GM12892 (cell line): ENCODE measurements at regions not wholly inside any gene's neighbourhood (a gene's known extent, or its start where the extent isn't known, plus 50 kb on each side); places are given as distances from the start of the nearest gene placed in this dataset.

Source experiments
- DNase-seq: peaks from one replicate; pipeline ENCODE4 v3.0.0; 2011; ENCODE audit not compliant: insufficient read length
- FAIRE-seq: peaks from 2 replicates; lab custom pipeline; 2011; peaks lifted over from hg19 to GRCh38; lab: Jason Lieb, UNC
- POLR2A ChIP-seq: IDR thresholded peaks from 2 replicates; pipeline ENCODE4 v1.6.1; 2011; ENCODE audit warnings: low read depth, low read length, control low read depth
- POLR2AphosphoS5 ChIP-seq: IDR thresholded peaks from 2 replicates; pipeline ENCODE4 v1.6.1; 2011; ENCODE audit warnings: low read depth, low read length, control low read depth
- TAF1 ChIP-seq: IDR thresholded peaks from 2 replicates; pipeline ENCODE4 v1.6.1; 2011; ENCODE audit warnings: low read depth, mild to moderate bottlenecking, control low read depth, low read length, borderline replicate concordance

DNA sequence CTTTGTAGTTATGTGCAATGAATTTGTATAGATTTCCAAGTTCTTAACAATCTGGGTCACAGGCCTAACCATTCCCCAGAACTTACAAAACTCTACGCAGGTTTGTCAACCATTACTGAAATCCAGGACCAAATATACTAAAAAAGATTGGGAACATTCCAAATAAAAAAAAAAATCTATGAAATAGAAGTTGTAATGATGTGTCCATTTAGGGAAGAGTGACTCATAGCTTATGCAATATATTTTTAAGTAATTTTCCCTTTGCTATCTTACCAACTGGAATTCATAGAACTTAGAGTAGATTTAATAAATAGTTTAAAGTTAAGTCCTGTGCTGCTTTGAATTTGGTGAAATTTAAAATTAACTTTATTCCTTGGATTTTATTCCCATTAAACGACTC, 393.2 kb downstream of the PMP22 start:
- no peak for FAIRE-seq
- DNase-seq = no peak
- TF ChIP-seq TAF1 (no peak), POLR2AphosphoS5 (no peak), POLR2A (no peak)

DNA sequence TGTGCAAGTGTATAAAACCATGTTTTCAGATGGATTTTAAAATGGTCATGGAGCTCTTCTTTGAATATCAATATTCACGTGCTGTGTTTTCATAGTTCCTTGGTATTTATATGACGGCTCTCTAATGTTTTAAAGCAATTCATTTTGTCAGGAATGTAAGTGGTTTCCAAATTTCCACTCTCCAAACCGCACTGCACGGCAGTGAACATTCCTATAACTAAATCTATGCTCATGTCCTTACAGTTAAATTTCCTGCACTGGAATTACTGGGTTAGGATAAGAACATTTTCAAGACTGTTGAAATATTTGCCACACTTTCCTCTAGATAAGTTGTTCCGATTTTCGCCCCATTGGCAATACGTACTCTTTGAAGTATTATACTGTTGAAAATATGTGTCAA, 398.9 kb downstream of the PMP22 start:
- TF ChIP-seq POLR2A (no peak), POLR2AphosphoS5 (no peak), TAF1 (no peak)
- FAIRE-seq (no peak), DNase-seq (no peak)

DNA sequence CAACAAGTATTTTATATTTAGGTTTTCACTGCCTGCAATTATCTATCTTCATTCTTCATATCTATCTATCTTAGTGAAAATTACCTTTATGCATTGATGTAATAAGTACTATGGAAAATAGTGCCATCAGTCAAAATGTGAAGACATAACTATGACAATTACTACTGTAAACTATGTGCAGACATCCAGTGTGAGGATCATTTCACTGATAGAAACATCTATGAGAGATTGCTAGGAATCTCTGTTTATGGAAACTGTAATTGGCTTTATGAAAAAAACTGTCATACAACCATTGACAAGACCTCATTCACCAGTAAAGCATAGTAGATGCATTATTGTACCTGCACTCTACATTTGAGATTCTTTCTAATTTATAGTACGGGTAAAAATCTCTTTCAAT, 401.0 kb downstream of the PMP22 start:
- DNase-seq (no peak), FAIRE-seq (no peak)
- no peak for TF ChIP-seq TAF1
- no peak for TF ChIP-seq POLR2AphosphoS5
- TF ChIP-seq POLR2A = no peak

DNA sequence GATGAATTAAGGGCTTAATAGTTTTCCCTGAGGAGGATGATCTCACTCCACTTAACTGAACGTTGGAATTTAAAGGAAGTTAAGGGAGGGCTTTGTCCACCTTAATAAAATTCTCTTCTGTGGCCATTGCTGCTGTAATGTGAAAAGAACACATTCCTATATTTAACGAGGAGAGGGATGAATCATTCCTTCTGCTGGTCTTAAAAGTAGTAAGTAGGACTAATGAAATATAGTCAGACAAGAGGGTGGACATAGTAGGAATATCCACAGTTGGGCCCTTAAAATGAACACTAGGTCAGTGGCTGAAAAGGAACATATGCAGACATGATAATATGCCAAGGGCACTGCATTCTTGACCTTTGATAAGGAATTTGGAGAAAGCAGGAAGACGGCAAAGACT, 405.6 kb downstream of the PMP22 start:
- no peak for DNase-seq
- TF ChIP-seq POLR2AphosphoS5 = no peak
- FAIRE-seq = no peak

DNA sequence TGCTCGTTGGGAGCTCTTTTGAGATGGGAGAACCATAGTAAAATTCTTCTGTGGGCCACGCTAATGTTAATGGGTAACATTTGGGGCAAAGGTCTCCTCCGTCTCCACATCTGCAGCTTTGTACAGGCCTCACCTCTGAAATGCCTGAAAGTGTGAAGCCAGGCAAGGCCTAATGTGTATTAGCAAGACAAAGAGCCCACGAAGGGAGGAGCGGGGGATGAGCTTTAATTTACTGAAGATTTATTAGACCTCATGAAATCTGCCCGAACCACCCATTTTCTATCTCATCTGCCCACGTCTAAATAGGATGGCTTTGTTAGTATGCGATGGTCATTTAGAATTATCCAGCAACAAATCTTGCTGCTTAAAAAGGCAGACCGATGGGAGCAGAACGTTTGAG, 408.9 kb downstream of the PMP22 start:
- no peak for FAIRE-seq
- TF ChIP-seq TAF1 = no peak
- TF ChIP-seq POLR2AphosphoS5 = no peak
- TF ChIP-seq POLR2A = no peak
- DNase-seq = no peak

DNA sequence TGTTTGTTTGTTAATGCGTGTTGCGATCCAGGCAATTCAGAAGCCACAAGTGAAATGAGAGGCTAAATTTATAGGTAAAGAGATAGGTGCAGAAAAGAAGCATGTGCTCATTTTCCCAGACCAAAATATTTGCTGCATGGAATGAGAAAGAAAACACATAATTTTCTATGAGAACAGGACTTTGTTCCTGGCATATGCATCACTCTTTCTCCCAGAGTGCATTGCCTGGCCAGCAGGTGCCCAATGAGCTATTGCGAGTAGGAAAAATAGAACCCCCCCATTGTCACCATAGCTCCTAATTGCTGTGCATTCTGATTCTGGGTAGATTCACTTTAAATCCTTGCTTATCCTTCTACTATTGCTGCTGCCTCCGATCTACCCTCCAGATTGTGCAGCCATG, 410.4 kb downstream of the PMP22 start:
- no peak for FAIRE-seq
- DNase-seq = no peak
- no peak for TF ChIP-seq POLR2A
- no peak for TF ChIP-seq POLR2AphosphoS5
- no peak for TF ChIP-seq TAF1

DNA sequence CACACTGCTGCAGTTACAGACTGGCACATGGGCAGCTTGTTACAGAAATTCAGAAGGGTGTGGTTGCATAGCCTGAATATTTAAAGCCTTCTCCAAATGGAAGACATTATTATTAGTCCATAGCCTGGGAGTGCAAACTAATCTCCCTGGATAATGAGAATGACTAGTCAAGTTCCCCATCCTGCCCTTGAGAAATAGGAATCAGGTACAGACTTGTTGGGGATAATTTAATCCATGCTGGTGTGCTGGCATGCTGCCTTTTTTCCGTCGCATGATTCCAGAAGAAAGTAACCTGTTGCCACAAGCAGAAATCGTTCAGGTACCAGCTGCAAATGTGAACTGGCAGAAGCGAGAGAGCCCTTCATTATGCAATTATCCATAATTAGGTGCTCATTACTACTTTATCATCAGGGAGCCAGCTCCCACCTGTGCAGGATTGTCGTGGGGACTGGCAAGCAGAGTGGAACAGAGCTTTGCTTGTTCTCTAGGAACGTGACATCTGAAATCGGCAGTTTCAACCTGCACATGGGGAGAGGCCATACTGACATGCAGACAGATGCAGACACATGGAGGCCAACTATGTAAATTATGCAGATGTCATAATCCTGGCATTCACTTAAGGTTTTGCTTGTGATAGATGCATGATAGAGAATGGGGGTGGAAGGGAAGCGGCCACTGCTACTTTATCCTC, 419.4 kb downstream of the PMP22 start:
- no peak for FAIRE-seq
- no peak for DNase-seq
- TF ChIP-seq TAF1 = no peak
- TF ChIP-seq POLR2AphosphoS5 = no peak
- TF ChIP-seq POLR2A = no peak

DNA sequence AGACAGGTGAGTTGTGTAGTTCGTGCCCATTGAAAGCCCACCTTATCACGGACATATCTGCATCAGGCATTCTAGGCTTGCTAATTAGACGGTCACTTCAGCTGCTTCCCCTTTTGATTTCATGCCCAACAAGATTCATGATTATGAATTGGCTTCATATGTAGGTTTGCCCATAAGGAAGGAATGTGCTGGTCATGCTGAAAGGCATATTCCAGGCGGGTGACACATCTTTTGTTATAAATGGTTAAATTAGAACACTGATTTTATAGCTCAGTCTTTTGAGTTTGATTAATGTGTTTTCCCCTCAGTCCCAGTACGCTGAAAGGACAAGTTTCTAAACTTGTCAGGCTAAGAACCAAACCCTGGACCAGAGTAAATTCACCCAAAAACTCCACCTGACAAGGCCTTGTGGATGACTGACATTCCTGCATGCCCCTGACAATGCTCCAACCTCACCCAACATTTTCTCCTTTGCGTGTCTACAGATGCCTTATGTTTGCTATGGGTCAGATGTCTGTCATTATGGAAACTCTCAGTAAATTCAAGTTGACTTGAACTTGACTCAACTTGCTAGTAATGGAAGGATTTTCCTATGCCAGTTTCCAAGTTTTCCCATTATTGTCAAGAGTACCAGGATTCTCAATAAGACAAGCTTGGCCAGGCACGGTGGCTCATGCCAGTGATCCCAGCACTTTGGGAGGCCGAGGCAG, 421.9 kb downstream of the PMP22 start:
- DNase-seq (no peak), FAIRE-seq (no peak)
- TF ChIP-seq POLR2AphosphoS5 (no peak), TAF1 (no peak), POLR2A (no peak)

DNA sequence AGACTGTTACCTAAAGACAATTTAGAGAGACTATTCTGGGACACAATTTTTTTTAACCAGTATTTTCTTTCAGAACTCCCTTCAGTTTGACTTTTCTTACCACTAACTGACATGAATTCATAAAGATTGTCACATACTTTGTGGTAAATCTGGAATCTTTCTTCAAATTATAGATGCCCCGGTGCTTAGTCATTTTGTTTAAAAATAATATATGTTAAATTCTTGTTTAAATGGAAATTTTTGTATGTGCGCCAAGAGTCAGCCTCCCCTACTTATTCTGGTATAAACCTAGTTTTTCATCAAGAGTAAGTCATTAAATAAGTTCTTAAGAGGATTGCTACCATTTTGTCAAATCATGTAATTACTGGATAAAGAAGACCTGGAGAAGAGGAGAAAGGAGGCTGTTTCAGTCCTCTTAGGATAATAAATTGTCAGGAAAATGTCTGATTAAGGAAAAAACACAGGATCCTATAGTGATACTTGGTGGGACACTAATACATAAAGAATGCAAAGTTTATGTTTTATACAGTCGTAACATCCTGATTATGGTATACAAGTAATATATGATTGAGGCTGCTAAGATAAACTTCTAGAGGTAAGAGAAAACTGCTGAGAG, 424.4 kb downstream of the PMP22 start:
- no peak for DNase-seq
- FAIRE-seq = no peak
- no peak for TF ChIP-seq POLR2AphosphoS5
- TF ChIP-seq TAF1 = no peak
- TF ChIP-seq POLR2A = no peak

DNA sequence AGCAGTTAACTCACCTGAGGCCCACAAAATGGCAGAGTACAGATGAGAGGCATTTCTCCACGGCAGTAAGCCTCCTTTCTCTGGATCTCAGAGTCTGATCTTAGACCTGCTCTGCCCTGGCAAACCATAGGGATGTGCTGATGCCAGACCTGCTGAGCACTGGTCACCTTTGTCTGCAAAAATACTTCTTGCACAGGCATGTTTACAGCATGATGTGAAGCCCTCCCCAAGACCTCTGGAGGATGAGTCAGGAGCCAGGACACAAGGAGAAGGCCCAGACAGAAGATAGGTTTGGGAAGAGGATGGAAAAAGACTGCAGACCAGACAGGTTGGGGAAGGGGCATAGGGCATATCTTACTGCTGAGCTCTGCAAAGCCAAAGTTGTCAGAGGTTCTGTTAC, 426.6 kb downstream of the PMP22 start:
- DNase-seq = no peak
- TF ChIP-seq TAF1 (no peak), POLR2A (no peak), POLR2AphosphoS5 (no peak)
- FAIRE-seq = no peak

DNA sequence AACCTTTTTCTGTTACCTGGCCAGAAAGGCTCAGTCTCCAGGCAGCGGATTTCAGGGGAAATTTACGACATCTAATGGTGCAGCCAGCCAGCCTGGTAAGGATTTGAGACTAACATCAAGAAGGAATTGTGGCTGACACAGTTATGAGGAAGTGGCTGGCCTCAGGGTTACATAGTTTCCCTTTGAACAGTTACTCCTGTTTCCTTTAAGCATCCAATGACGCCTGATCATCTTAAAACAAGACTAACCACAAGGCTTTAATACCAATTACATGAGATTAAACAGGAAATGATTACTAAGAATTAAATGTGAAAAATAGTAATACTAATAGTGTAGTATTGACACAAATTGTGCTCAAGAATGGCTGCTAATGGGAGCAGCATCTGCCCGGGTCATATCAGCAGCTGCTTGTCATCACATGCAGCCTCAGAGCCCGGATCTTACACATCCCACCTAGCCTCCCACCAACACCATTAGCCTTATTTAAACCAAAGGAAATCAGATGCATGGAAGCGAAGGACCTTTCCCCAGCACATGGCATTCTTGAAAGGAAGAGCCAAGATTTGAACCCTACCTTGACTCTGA, 431.8 kb downstream of the PMP22 start:
- FAIRE-seq (no peak), DNase-seq (no peak)
- TF ChIP-seq POLR2A (no peak), POLR2AphosphoS5 (no peak), TAF1 (no peak)
